NCI-H1436 (cell line): ENCODE measurements at regions not wholly inside any gene's neighbourhood (a gene's known extent, or its start where the extent isn't known, plus 50 kb on each side); places are given as distances from the start of the nearest gene placed in this dataset.

ENCODE experiments used
- DNase-seq: peaks from one replicate; lab custom pipeline; 2025; lab: John Stamatoyannopoulos, UW

DNA sequence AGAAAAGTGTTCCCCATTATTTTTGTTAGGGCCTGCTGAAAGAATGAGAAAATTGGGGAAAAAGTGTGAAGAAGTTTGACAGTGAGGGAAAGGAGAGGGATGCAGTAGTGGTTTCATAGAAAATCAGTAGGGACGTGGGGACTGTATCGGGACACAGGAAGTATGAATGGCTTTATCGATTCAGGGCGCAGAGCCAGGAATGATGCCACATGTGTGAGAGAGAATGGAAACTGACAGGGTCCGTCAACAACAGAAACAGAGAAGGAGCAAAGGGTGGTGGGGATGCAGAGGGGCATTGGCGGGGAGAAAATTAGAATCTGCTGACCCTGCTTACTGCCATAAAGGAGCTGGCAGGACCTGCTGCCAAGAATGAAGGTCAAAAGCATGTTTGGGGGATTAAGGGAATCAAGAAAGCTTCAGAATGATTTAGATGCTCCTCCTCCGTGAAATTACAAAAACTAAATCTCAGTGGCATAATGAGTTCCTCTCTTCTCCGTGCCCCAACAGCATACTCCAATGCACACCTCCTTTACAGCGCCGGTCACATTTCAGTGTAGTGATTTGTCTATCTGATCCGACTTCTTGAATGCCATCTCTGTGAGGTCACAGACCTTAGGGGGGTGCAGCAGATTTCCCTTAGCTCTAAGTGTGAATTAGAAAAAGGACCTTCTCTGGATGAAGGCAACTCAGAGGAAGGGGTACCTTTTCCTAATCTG is 92.6 kb downstream of the EMP1 start:
- DNase-seq, result no peak

DNA sequence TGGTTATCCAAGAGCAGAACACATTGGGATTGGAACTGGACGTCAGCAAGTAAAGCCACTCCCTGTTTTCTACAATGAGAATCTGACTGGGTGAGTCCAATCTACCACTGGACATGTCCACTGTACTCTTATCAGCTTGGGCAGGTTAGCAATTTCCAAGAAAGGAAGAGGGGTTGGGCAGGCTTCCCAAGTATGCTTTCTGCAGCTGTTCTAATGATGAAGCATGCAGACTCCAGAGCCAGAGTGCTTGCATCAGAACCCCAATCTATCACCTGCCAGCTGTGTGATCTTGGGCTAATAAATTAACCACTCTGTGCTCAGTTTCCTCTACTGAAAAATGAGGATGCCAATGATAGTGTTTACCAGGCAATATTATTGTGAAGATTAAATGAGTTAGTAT is 92.0 kb downstream of the EMP1 start:
- DNase-seq, result no peak

DNA sequence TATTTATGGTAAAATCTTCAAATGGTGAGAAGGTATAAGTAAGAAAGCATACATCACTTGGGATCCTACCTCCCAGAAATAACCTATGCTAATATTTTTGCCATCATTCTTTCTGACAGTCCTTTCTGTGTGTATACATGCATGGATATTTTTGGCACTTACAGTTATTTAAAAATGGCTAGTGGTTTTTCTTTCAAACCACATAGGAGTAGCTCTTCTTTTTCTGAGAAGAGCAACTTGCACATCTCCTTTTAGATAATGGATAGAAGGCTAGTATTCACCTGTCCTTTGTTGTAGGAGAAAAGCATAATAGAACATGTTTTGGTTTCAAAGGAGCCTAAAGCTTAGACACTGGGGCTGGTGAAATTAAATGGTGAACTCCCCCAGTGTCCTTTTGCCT is 87.3 kb downstream of the EMP1 start:
- DNase-seq, result no peak

DNA sequence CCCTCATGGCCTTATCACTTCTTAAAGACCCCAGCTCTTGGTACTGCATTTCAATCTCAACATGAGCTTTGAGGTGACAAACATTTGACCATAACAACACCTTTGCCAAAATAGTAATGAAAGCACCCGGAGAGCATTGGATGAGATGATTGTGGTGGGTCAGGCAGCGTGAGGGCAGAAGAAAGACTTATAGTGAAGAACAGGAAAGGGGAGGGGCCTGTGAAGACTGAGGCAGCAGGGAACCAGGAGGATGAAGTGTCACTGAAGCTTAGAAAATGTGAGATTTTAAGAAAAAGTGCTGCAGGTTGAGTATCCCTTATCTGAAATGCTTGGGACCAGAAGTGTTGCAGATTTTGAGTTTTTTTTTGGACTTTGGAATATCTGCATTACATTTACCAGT is 86.3 kb downstream of the EMP1 start:
- DNase-seq, result no peak

DNA sequence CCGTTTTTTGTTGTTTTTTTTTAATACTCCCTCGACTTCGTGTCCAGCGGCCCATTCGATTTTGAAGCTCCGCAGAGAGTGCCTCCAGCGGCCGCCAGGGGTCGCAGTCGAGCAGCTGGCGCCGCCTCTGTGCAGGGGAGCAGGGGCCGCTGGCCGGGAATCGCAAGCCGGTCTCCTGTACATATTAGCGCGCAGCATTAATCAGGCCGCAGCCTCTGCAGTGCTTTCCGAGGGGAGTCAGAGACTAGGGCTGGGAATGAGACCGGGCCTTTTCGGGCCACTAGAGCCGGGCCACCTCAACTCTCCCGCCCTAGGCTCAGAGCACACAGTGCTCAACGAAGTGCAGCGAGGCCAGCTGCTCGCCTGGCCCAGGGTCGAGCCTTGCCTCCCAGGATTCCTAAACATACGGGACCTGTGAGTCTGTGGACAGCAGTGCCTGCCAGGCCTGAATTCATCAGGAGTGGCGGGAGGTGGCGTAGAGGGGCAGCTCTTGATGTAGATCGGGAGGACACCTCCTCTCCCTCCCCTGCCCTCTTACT is 81.8 kb downstream of the EMP1 start:
- peak; percentile 8 for DNase-seq

DNA sequence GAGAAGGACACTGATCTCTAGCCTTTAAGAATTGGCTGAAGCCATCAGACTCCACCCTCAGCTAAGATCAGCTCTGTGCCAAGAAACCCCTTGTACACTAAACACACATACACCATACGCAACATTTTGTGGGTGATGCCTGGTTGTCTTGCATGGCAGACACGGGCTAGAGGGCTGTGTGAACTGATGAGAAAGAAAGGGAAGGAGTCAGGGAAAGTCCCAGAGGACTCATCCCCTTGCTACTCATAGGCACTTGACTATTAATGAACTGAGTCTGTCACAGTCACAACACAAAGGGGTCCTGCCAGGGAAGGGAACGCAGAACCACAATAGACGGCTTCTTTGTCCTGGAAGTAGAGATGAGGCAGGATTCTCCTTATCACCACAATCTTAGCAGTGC is 80.8 kb downstream of the EMP1 start:
- no peak for DNase-seq

DNA sequence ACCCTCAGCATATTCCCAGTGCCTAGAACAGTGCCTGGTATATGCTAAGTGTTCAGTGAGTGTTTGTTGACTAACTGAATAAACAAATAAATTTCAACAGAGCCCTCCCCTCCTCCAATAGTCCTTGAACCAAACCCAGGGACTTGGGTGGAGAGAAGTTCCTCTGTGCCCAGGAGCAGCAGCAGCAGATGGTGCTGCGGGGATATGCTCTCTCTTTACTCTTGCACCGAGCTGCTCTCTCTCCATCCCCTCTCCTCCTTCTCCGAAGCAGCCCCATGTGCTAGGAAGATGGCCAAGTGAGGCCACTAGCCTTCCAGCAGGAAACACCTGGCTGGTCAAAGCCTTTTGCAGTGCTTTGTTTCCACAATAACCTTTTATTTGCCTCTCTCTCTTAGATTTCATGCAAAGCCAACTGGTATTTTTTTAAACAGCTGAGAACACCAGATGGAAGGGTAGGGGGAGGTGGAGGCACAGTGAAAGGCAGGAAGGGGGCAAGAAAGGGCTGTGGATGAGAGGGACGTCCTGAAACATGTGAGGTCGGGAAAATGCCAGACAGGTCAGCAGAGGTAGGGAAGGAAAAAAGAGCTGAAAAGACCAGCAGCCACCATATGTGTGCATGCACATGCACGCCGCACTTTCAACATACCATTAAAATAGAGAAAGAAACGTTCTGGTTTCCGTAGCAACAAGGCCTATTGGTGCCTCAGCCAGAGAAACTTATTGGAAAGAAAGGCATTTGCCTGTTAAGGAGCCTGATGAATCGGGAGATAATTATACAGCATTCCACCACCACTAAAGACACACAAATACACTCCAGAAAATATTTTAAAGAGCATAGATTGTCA is 78.9 kb downstream of the EMP1 start:
- DNase-seq, result no peak

DNA sequence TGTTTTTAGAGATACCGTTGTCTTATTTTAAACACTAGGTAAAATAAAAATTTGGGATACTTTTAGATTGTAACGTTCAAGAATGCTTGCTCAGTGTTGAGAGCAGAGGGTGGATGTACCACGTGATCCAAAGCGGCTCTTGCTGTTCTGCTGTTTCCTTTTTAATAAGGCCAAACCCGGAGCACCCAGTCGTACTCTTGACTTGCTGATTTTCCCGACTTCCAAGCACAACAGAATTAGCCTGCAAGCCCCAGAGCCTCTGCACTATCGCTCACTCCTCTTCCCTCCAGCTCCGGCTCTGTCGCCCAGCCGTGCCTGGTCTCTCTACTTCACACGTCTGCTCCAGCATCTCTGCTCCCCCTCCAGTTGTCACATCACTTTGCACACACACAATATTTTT is 77.3 kb downstream of the EMP1 start:
- DNase-seq, result no peak

DNA sequence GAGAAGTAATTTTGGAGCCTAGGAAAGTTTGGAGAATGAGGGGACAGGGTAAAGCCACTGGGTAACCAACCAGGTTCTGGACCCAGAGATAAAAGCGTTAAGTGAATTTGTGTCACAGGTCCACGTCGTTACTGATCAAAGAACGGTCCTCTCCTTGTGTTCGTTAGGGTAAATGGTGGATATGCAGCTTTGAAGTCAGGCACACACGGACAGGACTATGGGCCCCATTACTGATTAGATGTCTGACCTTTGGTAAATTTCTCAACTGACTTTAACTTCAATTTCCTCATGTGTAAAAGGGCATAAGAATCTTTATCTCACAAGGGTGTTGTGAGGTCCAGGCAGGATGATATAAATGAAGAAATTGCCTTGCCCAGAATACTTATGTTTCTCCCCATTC is 76.6 kb downstream of the EMP1 start:
- DNase-seq, result no peak

DNA sequence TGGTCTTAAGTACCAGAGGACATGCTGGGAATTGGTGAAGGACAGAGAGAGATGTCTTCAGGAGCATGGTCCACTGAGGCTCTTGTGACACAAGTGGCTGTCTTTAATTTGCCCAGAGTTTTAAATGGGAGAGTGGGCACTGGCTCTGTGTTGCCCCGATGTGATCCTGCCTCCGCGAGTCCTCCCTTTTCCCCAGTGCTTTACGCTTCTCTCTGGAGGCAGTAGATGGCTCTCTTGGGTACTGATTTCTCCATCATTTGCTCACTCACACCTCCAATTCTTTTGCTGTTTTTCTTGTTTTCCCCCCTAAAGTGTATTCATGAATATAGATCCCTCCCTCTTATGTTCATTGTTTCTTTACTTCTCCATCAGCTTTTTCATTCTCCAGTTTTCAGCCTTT is 74.3 kb downstream of the EMP1 start:
- DNase-seq, result no peak
